K562 (cell line): ENCODE measurements at regions not wholly inside any gene's neighbourhood (a gene's known extent, or its start where the extent isn't known, plus 50 kb on each side); places are given as distances from the start of the nearest gene placed in this dataset.

Experiments used
- CBFB ChIP-seq: sonication (generic); formaldehyde crosslinking; IDR thresholded peaks from 2 replicates; pipeline ENCODE4 v1.4.0; 2020; ENCODE audit warnings: mild to moderate bottlenecking, missing genetic modification reagents
- CHD4 ChIP-seq: fragments of 200-600 bp; sonication (generic); IDR thresholded peaks from 3 replicates; pipeline ENCODE4 v1.6.1; 2012; ENCODE audit warnings: low read depth, mild to moderate bottlenecking, mixed read lengths, low read length, inconsistent platforms; ENCODE audit not compliant: insufficient read depth, insufficient replicate concordance, poor library complexity, severe bottlenecking
- CREB3 ChIP-seq: fragments of 450-650 bp; conservative IDR thresholded peaks from 2 replicates; pipeline ENCODE4 v1.6.1; 2016; ENCODE audit warnings: missing genetic modification characterization, low read depth, mild to moderate bottlenecking, missing compliant biosample characterization, moderate library complexity
- HNRNPLL ChIP-seq: fragments of 200-400 bp; formaldehyde crosslinking; IDR thresholded peaks from 2 replicates; pipeline ENCODE4 v1.6.1; 2017; ENCODE audit warnings: low read length, low read depth, mild to moderate bottlenecking; ENCODE audit not compliant: poor library complexity, severe bottlenecking
- ID3 ChIP-seq, 2 experiments: fragments of 250-450 bp in 1 of 2; fragments of 450-650 bp in 1 of 2; sonication (Bioruptor Pico) in 1 of 2; IDR thresholded peaks; 2 replicates each; pipeline versions ENCODE4 v1.6.1 to v1.8.0; 2016 to 2021; ENCODE audit warnings: mild to moderate bottlenecking in 2 of 2, moderate library complexity in 2 of 2, missing compliant biosample characterization in 1 of 2, missing genetic modification characterization in 1 of 2
- NUFIP1 ChIP-seq: fragments of 450-650 bp; IDR thresholded peaks from 2 replicates; pipeline ENCODE4 v1.6.1; 2018; ENCODE audit not compliant: partially characterized antibody
- TEAD2 ChIP-seq: fragments of 450-650 bp; IDR thresholded peaks from 2 replicates; pipeline ENCODE4 v1.6.1; 2016; ENCODE audit warnings: missing genetic modification characterization, control low read depth, missing compliant biosample characterization
- ZNF316 ChIP-seq: fragments of 450-650 bp; IDR thresholded peaks from 2 replicates; pipeline ENCODE4 v1.6.1; 2016
- ZNF407 ChIP-seq: fragments of 450-650 bp; IDR thresholded peaks from 2 replicates; pipeline ENCODE4 v1.6.1; 2016; ENCODE audit warnings: low read depth
- TF ChIP-seq, protein P1 (sequence below): fragments of 250-450 bp; sonication (Bioruptor Pico); IDR thresholded peaks from 2 replicates; pipeline ENCODE4 v1.9.0; 2021; ENCODE audit warnings: mild to moderate bottlenecking
- TF ChIP-seq, protein P2 (sequence below): fragments of 450-650 bp; IDR thresholded peaks from 2 replicates; pipeline ENCODE4 v1.6.1; 2016; ENCODE audit warnings: low read depth, mild to moderate bottlenecking, moderate library complexity
- TF ChIP-seq, protein P3 (sequence below): sonication (generic); formaldehyde crosslinking; IDR thresholded peaks from 2 replicates; pipeline ENCODE4 v1.8.0; 2022; ENCODE audit warnings: mild to moderate bottlenecking, missing genetic modification reagents

DNA sequence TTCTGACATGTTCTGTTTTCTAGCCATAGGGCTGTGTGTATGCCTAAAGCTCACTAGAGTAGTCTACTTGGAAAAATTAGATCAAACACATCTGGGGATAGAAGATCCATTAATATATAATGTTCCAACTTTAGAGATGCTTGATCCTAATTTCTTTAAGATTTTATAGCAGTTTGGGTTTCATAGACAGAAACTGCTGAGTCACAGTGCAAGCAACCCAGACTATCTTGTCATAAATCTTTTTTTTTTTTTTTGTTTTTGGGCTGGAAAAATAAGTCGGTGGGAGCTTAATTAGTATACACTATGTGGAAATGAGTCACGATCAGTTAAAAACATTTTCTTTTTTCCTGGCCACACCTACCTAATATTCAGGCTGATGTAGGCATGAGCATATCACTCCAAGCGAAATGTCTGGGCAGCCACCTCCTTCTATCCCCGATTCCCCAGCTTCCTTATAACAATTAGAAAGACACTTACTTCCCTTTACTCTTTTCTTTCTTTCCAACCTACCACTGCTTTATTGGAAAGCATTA, 58.2 kb upstream of the CASK start (continued):
- TF ChIP-seq ZNF407 (no peak), CREB3 (no peak), NUFIP1 (no peak), HNRNPLL (no peak), ZNF316 (peak; percentile 82), ID3 (CRISPR knock-in tag; IDR thresholded peaks at IDR 0.05) (no peak), ID3 (tag; IDR thresholded peaks at IDR 0.05) (no peak), CBFB (no peak), TEAD2 (tag) (no peak), CHD4 (no peak)
- TF ChIP-seq, protein P1, sequence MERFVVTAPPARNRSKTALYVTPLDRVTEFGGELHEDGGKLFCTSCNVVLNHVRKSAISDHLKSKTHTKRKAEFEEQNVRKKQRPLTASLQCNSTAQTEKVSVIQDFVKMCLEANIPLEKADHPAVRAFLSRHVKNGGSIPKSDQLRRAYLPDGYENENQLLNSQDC (CRISPR knock-in tag) = no peak
- TF ChIP-seq, protein P2, sequence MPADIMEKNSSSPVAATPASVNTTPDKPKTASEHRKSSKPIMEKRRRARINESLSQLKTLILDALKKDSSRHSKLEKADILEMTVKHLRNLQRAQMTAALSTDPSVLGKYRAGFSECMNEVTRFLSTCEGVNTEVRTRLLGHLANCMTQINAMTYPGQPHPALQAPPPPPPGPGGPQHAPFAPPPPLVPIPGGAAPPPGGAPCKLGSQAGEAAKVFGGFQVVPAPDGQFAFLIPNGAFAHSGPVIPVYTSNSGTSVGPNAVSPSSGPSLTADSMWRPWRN = no peak
- TF ChIP-seq, protein P3, sequence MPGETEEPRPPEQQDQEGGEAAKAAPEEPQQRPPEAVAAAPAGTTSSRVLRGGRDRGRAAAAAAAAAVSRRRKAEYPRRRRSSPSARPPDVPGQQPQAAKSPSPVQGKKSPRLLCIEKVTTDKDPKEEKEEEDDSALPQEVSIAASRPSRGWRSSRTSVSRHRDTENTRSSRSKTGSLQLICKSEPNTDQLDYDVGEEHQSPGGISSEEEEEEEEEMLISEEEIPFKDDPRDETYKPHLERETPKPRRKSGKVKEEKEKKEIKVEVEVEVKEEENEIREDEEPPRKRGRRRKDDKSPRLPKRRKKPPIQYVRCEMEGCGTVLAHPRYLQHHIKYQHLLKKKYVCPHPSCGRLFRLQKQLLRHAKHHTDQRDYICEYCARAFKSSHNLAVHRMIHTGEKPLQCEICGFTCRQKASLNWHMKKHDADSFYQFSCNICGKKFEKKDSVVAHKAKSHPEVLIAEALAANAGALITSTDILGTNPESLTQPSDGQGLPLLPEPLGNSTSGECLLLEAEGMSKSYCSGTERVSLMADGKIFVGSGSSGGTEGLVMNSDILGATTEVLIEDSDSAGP (CRISPR knock-in tag) = no peak
